AG04450 (cell line): ENCODE measurements at regions not wholly inside any gene's neighbourhood (a gene's known extent, or its start where the extent isn't known, plus 50 kb on each side); places are given as distances from the start of the nearest gene placed in this dataset.

Source experiments
- CTCF ChIA-PET: fragments of 300-600, 350-600 bp; formaldehyde crosslinking; extraction: SDS; loops from one replicate; lab custom pipeline; 2022; ENCODE audit warnings: antibody characterized with exemption, inconsistent platforms; lab: Charles Lee
- POLR2A ChIA-PET: fragments of 350-600 bp; formaldehyde crosslinking; extraction: SDS; loops from one replicate; lab custom pipeline; 2021; ENCODE audit warnings: antibody characterized with exemption, inconsistent platforms; lab: Yijun Ruan, JAX
- DNase-seq: peaks from one replicate; pipeline ENCODE4 v3.0.0-alpha.2; 2011; ENCODE audit warnings: low read depth, low spot score
- H3K27ac ChIP-seq: one replicate; pipeline ENCODE4 v1.5.1; 2012; ENCODE audit warnings: low read depth, low read length, control low read depth
- H3K27me3 ChIP-seq: one replicate; pipeline ENCODE4 v1.6.0; 2012; ENCODE audit warnings: low read length; ENCODE audit not compliant: control insufficient read depth, insufficient read depth
- H3K4me3 ChIP-seq: 2 replicates; pipeline ENCODE4 v1.5.1; 2011; ENCODE audit warnings: mild to moderate bottlenecking, low read depth, low read length, control low read depth
- H3K9me3 ChIP-seq: 2 replicates; pipeline ENCODE4 v1.5.1; 2012; ENCODE audit warnings: low read length; ENCODE audit not compliant: control insufficient read depth, insufficient read depth
- CTCF ChIP-seq: IDR thresholded peaks from 2 replicates; pipeline ENCODE4 v1.5.1; 2011; ENCODE audit warnings: low read depth, low read length, control low read depth, inconsistent platforms

- no peak for DNase-seq
- H3K27ac ChIP-seq = no peak overlapping the region
- POLR2A ChIA-PET = no interaction called here
These were observed 186.3 kb downstream of the DTHD1 start for GRCh38 chr4:36467670-36468069.

GRCh38 chr4:36471903-36472302 is 190.5 kb downstream of the DTHD1 start:
- no peaks in the 10 kb centered on the region; the same call in 1 of the 2 replicates for H3K9me3 ChIP-seq
- H3K27ac ChIP-seq = no peak overlapping the region
- H3K27me3 ChIP-seq = no peaks in the 10 kb centered on the region
- H3K4me3 ChIP-seq = no peak overlapping the region
- POLR2A ChIA-PET = no interaction called here
- TF ChIP-seq CTCF = no peak
- no peak for DNase-seq
- CTCF ChIA-PET = no interaction called here

More at GRCh38 chr4:36467670-36468069, 186.3 kb downstream of the DTHD1 start:
- CTCF ChIA-PET = no interaction called here
- Histone ChIP-seq H3K9me3 (no peaks in the 10 kb centered on the region; the same call in 1 of the 2 replicates), H3K27me3 (no peaks in the 10 kb centered on the region), H3K4me3 (no peak overlapping the region)
- no peak for TF ChIP-seq CTCF

- no peak for TF ChIP-seq CTCF
- Histone ChIP-seq H3K9me3 (no peaks in the 10 kb centered on the region; the same call in 1 of the 2 replicates), H3K27me3 (no peaks in the 10 kb centered on the region), H3K4me3 (no peak overlapping the region), H3K27ac (no peak overlapping the region)
- no peak for DNase-seq
- POLR2A ChIA-PET = no interaction called here
- CTCF ChIA-PET = no interaction called here
These were observed 194.7 kb downstream of the DTHD1 start for GRCh38 chr4:36476135-36476534.

- no peak for DNase-seq
- no peaks in the 10 kb centered on the region; the same call in 1 of the 2 replicates for H3K9me3 ChIP-seq
- H3K27ac ChIP-seq = no peak overlapping the region
- ChIA-PET POLR2A (no interaction called here), CTCF (no interaction called here)
- H3K27me3 ChIP-seq = no peaks in the 10 kb centered on the region
- H3K4me3 ChIP-seq = no peak overlapping the region
- no peak for TF ChIP-seq CTCF
These were observed 196.4 kb downstream of the DTHD1 start for GRCh38 chr4:36477861-36478260.

GRCh38 chr4:36485885-36486284 is 204.5 kb downstream of the DTHD1 start:
- TF ChIP-seq CTCF = no peak
- Histone ChIP-seq H3K27ac (no peak overlapping the region), H3K9me3 (peaks cover 4% of the 10 kb centered on the region), H3K4me3 (no peak overlapping the region), H3K27me3 (no peaks in the 10 kb centered on the region)
- DNase-seq = no peak
- ChIA-PET POLR2A (no interaction called here), CTCF (no interaction called here)
